ENCODE measurements at regions not wholly inside any gene's neighbourhood (a gene's known extent, or its start where the extent isn't known, plus 50 kb on each side); places are given as distances from the start of the nearest gene placed in this dataset.

GRCh38 chr5:77140350-77140749 lies 53.3 kb upstream of the ZBED3 start:
- TF ChIP-seq EP300 (IDR thresholded peaks at IDR 0.05; ENCODE audit: low read length), result no peak
- TF ChIP-seq TOE1 (IDR thresholded peaks at IDR 0.05; ENCODE audit: borderline replicate concordance), result no peak
- no peak for TF ChIP-seq TOE1 (CRISPR knock-in tag; IDR thresholded peaks at IDR 0.05; ENCODE audit: borderline replicate concordance, low read depth)
- TF ChIP-seq KLF16 (IDR thresholded peaks at IDR 0.05), result no peak
- TF ChIP-seq CTCF (IDR thresholded peaks at IDR 0.05 in 2 of 3, conservative IDR thresholded peaks at IDR 0.05 in 1 of 3; ENCODE audit: insufficient read depth in 2 of 3, low read depth in 1 of 3, low read length in 3 of 3), result no peak
- TF ChIP-seq ZNF3 (CRISPR knock-in tag; IDR thresholded peaks at IDR 0.05), result no peak
- no peak for TF ChIP-seq USF1 (CRISPR knock-in tag; IDR thresholded peaks at IDR 0.05)
- no peak for TF ChIP-seq HDAC6 (IDR thresholded peaks at IDR 0.05; ENCODE audit: low read depth, low read length)
- no peak for TF ChIP-seq POLR2A (conservative IDR thresholded peaks at IDR 0.05)
- TF ChIP-seq E2F1 (CRISPR knock-in tag; IDR thresholded peaks at IDR 0.05), result no peak
- TF ChIP-seq PHTF2 (CRISPR knock-in tag; IDR thresholded peaks at IDR 0.05), result no peak
- no peak for TF ChIP-seq XRCC4 (IDR thresholded peaks at IDR 0.05; ENCODE audit: extremely low read depth, insufficient read depth, insufficient read length)
- TF ChIP-seq CHCHD3 (CRISPR knock-in tag; IDR thresholded peaks at IDR 0.05), result no peak
- TF ChIP-seq ZZZ3 (IDR thresholded peaks at IDR 0.05), result no peak
- no peak for TF ChIP-seq NR0B1 (IDR thresholded peaks at IDR 0.05; ENCODE audit: partially characterized antibody)

Measured in K562 (cell line).